Smooth muscle cell (in vitro differentiated cells): ENCODE measurements at regions not wholly inside any gene's neighbourhood (a gene's known extent, or its start where the extent isn't known, plus 50 kb on each side); places are given as distances from the start of the nearest gene placed in this dataset. TPM values are rescaled to one million over a fixed set of nuclear protein-coding genes. Genes with fewer than 3 reads are reported as not detected.

Experiments used
- small RNA-seq: library from RNA; depleted of rRNA; stranded (forward); fragments of <200 nt; gene quantifications from one replicate; pipeline ENCODE3, GENCODE V24; 2014

Small RNAs in the stretch of these regions (small RNA-seq; reads per million reads assigned to genes)
- gene RF02109 (not detected), gene RF02110 (not detected)
